ENCODE measurements at regions not wholly inside any gene's neighbourhood (a gene's known extent, or its start where the extent isn't known, plus 50 kb on each side); places are given as distances from the start of the nearest gene placed in this dataset.

GRCh38 chr9:10674586-10674985 is 61.8 kb upstream of the PTPRD start:
- TF ChIP-seq CTCF (IDR thresholded peaks at IDR 0.05), result no peak
- TF ChIP-seq POLR2A (IDR thresholded peaks at IDR 0.05), result no peak

Measured in vagina (tissue), 2 donors.